HEK293T (cell line): ENCODE measurements at regions not wholly inside any gene's neighbourhood (a gene's known extent, or its start where the extent isn't known, plus 50 kb on each side); places are given as distances from the start of the nearest gene placed in this dataset.

Source experiments
- CTCF ChIA-PET: fragments of 350-600 bp; formaldehyde crosslinking; extraction: SDS; loops from one replicate; lab custom pipeline; 2021; ENCODE audit warnings: antibody characterized with exemption, inconsistent platforms; lab: Yijun Ruan, JAX
- POLR2A ChIA-PET: fragments of 350-600 bp; formaldehyde crosslinking; extraction: SDS; loops from one replicate; lab custom pipeline; 2020; ENCODE audit warnings: antibody characterized with exemption, inconsistent platforms; lab: Yijun Ruan, JAX
- DNase-seq: peaks from one replicate; pipeline ENCODE4 v3.0.0; 2012; ENCODE audit warnings: mixed read lengths; ENCODE audit errors: extremely low spot score
- ARNT ChIP-seq: fragments of 450-650 bp; IDR thresholded peaks from 2 replicates; pipeline ENCODE4 v1.6.1; 2017; ENCODE audit warnings: mild to moderate bottlenecking
- BHLHE40 ChIP-seq: fragments of 450-650 bp; IDR thresholded peaks from 2 replicates; pipeline ENCODE4 v1.6.1; 2016; ENCODE audit warnings: mild to moderate bottlenecking, moderate library complexity, borderline replicate concordance
- CTBP1 ChIP-seq: fragments of 450-650 bp; IDR thresholded peaks from 2 replicates; pipeline ENCODE4 v1.6.1; 2016; ENCODE audit warnings: borderline replicate concordance
- ELF4 ChIP-seq: fragments of 450-650 bp; IDR thresholded peaks from 2 replicates; pipeline ENCODE4 v1.6.1; 2017; ENCODE audit warnings: antibody characterized with exemption
- FOXA1 ChIP-seq: fragments of 450-650 bp; IDR thresholded peaks from 2 replicates; pipeline ENCODE4 v1.6.1; 2016; ENCODE audit warnings: mild to moderate bottlenecking
- FOXK2 ChIP-seq: fragments of 450-650 bp; IDR thresholded peaks from 2 replicates; pipeline ENCODE4 v1.6.1; 2016; ENCODE audit warnings: mild to moderate bottlenecking
- FOXM1 ChIP-seq: fragments of 450-650 bp; IDR thresholded peaks from 2 replicates; pipeline ENCODE4 v1.6.1; 2017; ENCODE audit warnings: mild to moderate bottlenecking, borderline replicate concordance
- HDGF ChIP-seq: fragments of 450-650 bp; IDR thresholded peaks from 2 replicates; pipeline ENCODE4 v1.6.1; 2017; ENCODE audit warnings: antibody characterized with exemption, borderline replicate concordance
- L3MBTL2 ChIP-seq: fragments of 450-650 bp; conservative IDR thresholded peaks from 2 replicates; pipeline ENCODE4 v1.6.1; 2016; ENCODE audit warnings: mild to moderate bottlenecking
- LEF1 ChIP-seq: fragments of 450-650 bp; IDR thresholded peaks from 2 replicates; pipeline ENCODE4 v1.6.1; 2017; ENCODE audit warnings: mild to moderate bottlenecking, borderline replicate concordance
- NFRKB ChIP-seq: fragments of 450-650 bp; IDR thresholded peaks from 2 replicates; pipeline ENCODE4 v1.6.1; 2016; ENCODE audit warnings: mild to moderate bottlenecking, moderate library complexity
- SP1 ChIP-seq: fragments of 450-650 bp; IDR thresholded peaks from 2 replicates; pipeline ENCODE4 v1.6.1; 2017
- SUZ12 ChIP-seq: fragments of 450-650 bp; IDR thresholded peaks from 2 replicates; pipeline ENCODE4 v1.6.1; 2016; ENCODE audit warnings: mild to moderate bottlenecking
- TARDBP ChIP-seq: fragments of 450-650 bp; IDR thresholded peaks from 2 replicates; pipeline ENCODE4 v1.6.1; 2016
- ZNF384 ChIP-seq: fragments of 450-650 bp; IDR thresholded peaks from 2 replicates; pipeline ENCODE4 v1.6.1; 2016
- TF ChIP-seq, protein P1 (sequence below): fragments of 450-650 bp; IDR thresholded peaks from 2 replicates; pipeline ENCODE4 v1.6.1; 2016

DNA sequence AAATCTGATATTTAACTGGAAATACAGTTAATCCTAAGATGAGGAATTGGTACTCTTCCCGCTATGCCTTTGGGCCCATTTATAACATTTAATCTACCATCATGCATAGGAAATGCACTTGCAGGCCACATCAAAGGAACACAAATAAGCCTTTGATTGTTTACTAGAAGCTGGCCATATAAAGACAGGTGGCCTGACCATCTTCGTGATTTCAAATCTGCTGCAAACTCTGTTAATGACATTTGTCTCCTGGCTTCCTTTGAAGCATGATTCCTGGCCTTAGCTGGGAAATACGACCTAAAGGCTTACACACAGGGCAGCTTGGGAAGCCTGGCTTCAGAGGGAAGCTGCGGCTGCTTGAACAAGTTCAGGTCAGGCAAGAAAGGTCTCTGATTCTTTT lies 552.1 kb downstream of the CDH26 start:
- CTCF ChIA-PET = no interaction called here

DNA sequence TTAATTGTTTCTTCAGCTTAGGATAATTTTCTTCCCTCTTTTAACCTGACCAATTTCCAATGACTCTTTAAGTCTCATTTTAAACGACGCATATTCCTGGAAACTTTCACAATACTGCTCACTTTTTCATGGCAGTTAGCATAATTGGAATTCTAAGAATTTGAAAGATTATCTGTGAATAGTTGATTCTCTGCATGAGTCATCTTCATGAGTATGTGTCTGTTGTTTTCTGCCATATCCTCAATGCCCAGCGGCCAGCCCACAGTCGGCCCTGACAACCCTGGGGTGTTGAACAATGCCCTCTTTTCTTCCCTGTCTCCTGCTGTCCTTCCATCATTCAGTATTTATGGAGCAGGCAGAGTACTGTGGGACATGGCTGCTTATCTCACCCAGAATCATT lies 554.2 kb downstream of the CDH26 start:
- POLR2A ChIA-PET = no interaction called here
- DNase-seq = no peak
- CTCF ChIA-PET = no interaction called here
- TF ChIP-seq ELF4 = no peak
- TF ChIP-seq SP1 = no peak
- no peak for TF ChIP-seq ZNF384
- no peak for TF ChIP-seq NFRKB
- TF ChIP-seq SUZ12 = no peak
- no peak for TF ChIP-seq LEF1
- TF ChIP-seq CTBP1 = no peak
- no peak for TF ChIP-seq TARDBP
- TF ChIP-seq, protein P1, sequence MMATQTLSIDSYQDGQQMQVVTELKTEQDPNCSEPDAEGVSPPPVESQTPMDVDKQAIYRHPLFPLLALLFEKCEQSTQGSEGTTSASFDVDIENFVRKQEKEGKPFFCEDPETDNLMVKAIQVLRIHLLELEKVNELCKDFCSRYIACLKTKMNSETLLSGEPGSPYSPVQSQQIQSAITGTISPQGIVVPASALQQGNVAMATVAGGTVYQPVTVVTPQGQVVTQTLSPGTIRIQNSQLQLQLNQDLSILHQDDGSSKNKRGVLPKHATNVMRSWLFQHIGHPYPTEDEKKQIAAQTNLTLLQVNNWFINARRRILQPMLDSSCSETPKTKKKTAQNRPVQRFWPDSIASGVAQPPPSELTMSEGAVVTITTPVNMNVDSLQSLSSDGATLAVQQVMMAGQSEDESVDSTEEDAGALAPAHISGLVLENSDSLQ = no peak
- no peak for TF ChIP-seq BHLHE40
- no peak for TF ChIP-seq L3MBTL2
- TF ChIP-seq HDGF = no peak
- no peak for TF ChIP-seq FOXA1
- TF ChIP-seq ARNT = no peak
- no peak for TF ChIP-seq FOXK2
- TF ChIP-seq FOXM1 = no peak

More for the DNA sequence above, 552.1 kb downstream of the CDH26 start:
- POLR2A ChIA-PET = no interaction called here
- TF ChIP-seq ZNF384 (no peak), CTBP1 (no peak), ARNT (no peak), FOXM1 (no peak), FOXK2 (no peak), FOXA1 (no peak), ELF4 (no peak), SP1 (no peak), SUZ12 (no peak), L3MBTL2 (no peak)
- TF ChIP-seq, protein P1 = no peak
- DNase-seq = no peak

DNA sequence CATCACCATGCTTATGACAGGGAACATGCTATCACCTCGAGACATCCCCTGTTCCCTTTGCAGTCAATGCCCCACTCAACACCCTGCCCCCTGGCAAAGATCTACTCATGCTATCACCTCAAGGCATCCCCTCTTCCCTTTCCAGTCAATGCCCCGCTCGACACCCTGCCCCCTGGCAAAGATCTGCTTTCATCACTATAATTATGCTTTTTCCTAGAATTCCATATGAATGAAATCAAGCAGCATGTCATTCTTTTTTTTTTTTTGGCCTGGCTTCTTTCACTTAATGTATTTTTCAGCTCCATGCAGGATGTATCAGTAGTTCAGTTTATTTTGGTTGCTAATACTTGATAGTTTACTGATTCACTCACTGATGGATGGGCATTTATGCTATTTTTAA lies 554.9 kb downstream of the CDH26 start:
- ChIA-PET POLR2A (no interaction called here), CTCF (no interaction called here)
- no peak for DNase-seq
- TF ChIP-seq CTBP1 (no peak), FOXK2 (no peak), FOXM1 (no peak), ARNT (no peak), FOXA1 (no peak), SP1 (no peak), NFRKB (no peak), TARDBP (no peak), L3MBTL2 (no peak), HDGF (no peak), SUZ12 (no peak)
- TF ChIP-seq, protein P1 = no peak

DNA sequence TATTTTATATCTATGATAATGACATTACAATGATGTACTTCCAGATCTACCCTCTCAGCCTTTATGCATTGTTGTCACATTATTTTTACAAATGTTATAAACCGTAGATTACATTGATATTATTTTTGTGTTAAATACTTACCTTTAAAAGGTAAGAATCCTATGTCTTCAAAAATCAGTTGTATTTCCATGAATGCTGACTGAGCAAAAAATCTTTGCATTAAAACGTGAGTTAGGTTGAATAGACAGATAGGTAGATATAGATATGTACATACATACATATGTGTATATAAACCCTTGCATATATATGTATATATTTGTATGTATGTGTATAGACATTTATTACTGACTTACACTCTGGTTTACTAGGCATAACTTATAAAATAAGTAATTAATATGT lies 558.2 kb downstream of the CDH26 start:
- POLR2A ChIA-PET = no interaction called here

DNA sequence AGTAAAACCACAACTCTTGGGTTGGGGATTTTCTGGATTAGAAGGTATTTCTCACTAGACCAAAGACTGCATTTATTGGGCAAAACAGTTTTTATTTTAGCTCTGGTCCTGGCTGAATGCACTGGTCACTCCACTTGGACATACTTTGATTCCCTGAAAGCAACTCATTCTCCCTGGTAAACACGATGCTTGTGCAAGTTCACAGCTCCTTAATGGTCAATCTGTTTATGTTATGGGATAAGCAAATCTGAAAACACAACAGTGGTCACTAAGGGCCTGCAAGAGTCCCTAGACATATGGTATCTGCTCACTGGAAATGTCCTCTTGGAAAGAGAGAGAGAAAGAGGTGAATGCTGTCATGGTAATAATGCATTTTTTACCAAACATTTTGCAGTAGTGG lies 559.8 kb downstream of the CDH26 start:
- CTCF ChIA-PET = no interaction called here
- TF ChIP-seq HDGF = no peak
- TF ChIP-seq SUZ12 = no peak
- no peak for TF ChIP-seq FOXK2
- TF ChIP-seq NFRKB = no peak
- no peak for TF ChIP-seq TARDBP
- TF ChIP-seq CTBP1 = no peak
- TF ChIP-seq ELF4 = no peak
- TF ChIP-seq, protein P1 = no peak
- TF ChIP-seq ZNF384 = no peak
- TF ChIP-seq FOXM1 = no peak
- TF ChIP-seq SP1 = no peak
- TF ChIP-seq FOXA1 = no peak
- no peak for TF ChIP-seq LEF1
- DNase-seq = no peak
- POLR2A ChIA-PET = no interaction called here

More for the DNA sequence above, 558.2 kb downstream of the CDH26 start:
- CTCF ChIA-PET = no interaction called here
- no peak for DNase-seq
- no peak for TF ChIP-seq ZNF384
- TF ChIP-seq HDGF = no peak
- TF ChIP-seq BHLHE40 = no peak
- no peak for TF ChIP-seq FOXK2

DNA sequence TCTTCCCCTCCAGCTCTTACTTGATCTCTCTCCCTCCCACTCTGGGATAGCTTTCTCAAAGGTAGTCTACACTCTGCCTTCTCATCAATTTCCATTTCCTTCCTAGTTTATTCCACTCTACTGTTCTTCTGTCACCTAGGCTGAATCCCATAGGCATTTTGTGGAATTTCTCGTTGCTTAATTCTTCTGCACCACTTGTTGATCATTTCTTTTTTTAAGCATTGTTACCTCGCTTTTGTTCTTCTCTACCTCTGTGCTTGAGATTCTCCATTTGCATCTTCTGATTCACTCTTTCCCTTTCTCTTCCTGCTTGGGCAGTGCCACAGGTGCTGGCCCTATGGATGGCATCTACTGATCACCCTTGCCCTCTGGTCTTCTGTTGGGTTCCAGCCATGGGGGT lies 567.2 kb downstream of the CDH26 start:
- ChIA-PET CTCF (no interaction called here), POLR2A (no interaction called here)
- DNase-seq = no peak
- TF ChIP-seq NFRKB (no peak), FOXA1 (no peak), ZNF384 (no peak), CTBP1 (no peak), ARNT (no peak), LEF1 (no peak)

DNA sequence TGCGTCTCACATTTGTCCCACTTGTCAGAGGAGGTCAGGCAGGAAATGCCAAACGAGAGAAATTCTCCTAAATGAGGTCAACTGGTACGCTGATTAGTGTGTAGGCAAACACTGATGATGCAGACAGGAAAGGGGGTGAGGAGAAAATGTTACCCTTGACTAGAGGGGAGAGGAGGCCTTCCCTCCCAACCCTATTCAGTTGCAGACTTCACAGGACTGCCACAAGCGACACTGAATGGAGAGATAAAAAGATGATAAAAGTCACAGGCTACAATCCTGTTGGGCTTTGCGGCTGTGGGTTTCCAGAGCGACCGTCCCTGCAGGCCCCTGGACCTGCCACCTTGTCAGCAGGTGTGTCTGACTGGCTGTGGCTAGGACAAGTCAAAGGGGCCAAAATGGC lies 569.4 kb downstream of the CDH26 start:
- no peak for TF ChIP-seq CTBP1
- TF ChIP-seq TARDBP = no peak
- no peak for TF ChIP-seq SP1
- TF ChIP-seq, protein P1 = no peak
- TF ChIP-seq FOXK2 = no peak
- TF ChIP-seq FOXM1 = no peak
- TF ChIP-seq ARNT = no peak
- no peak for TF ChIP-seq ELF4
- no peak for TF ChIP-seq HDGF
- TF ChIP-seq FOXA1 = no peak
- TF ChIP-seq LEF1 = no peak
- no peak for TF ChIP-seq BHLHE40
- no peak for TF ChIP-seq SUZ12
- TF ChIP-seq ZNF384 = no peak
- ChIA-PET CTCF (no interaction called here), POLR2A (no interaction called here)
- no peak for DNase-seq
